GM12878 (cell line): ENCODE measurements at regions not wholly inside any gene's neighbourhood (a gene's known extent, or its start where the extent isn't known, plus 50 kb on each side); places are given as distances from the start of the nearest gene placed in this dataset.

ENCODE experiments used
- ATAC-seq: fragments of 200-7000 bp; cut with Tn5 transposase; 3 replicates; pipeline ENCODE4 v1.9.1; 2020; ENCODE audit warnings: mild to moderate bottlenecking, moderate library complexity
- BruUV-seq: library from RNA; stranded (reverse); fragments of 400-500 nt; replicated peaks from 2 replicates; lab custom pipeline; 2021; lab: Mats Ljungman, UMichigan
- CTCF ChIA-PET: fragments of 300-600 bp; sonication (Branson Sonifier 250); formaldehyde crosslinking; extraction: SDS; loops from one replicate; lab custom pipeline; 2021; ENCODE audit warnings: inconsistent platforms; lab: Yijun Ruan, JAX
- POLR2A ChIA-PET: fragments of 350-600 bp; formaldehyde crosslinking; extraction: SDS; loops from one replicate; lab custom pipeline; 2021; ENCODE audit warnings: inconsistent platforms; lab: Charles Lee
- RAD21 ChIA-PET: fragments of 300-600 bp; sonication (Branson Sonifier 250); formaldehyde crosslinking; loops from one replicate; lab custom pipeline; 2023; ENCODE audit warnings: antibody characterized with exemption; ENCODE audit not compliant: unreplicated experiment; lab: Charles Lee
- SMC1A ChIA-PET: fragments of 300-600 bp; sonication (Branson Sonifier 250); formaldehyde crosslinking; loops from one replicate; lab custom pipeline; 2023; ENCODE audit not compliant: unreplicated experiment, uncharacterized antibody; lab: Charles Lee
- DNase-seq: peaks from one replicate; pipeline ENCODE4 v3.0.0-alpha.2; 2011; ENCODE audit warnings: low read depth, low spot score
- FAIRE-seq: peaks from 3 replicates; lab custom pipeline; 2011; peaks lifted over from hg19 to GRCh38; lab: Jason Lieb, UNC
- H2AFZ ChIP-seq: 2 replicates; pipeline ENCODE4 v1.6.0; 2011; ENCODE audit warnings: low read depth, low read length, control low read depth; ENCODE audit not compliant: control insufficient read depth
- H3K27ac ChIP-seq: 2 replicates; pipeline ENCODE4 v1.5.1; 2011; ENCODE audit warnings: control low read depth; ENCODE audit not compliant: control insufficient read depth, insufficient read depth
- H3K27me3 ChIP-seq, 2 experiments: replicated peaks in 1 of 2; 2 replicates each; pipeline versions ENCODE4 v1.6.0 to v1.6.1; 2011; ENCODE audit warnings: low read length in 1 of 2; ENCODE audit not compliant: control insufficient read depth in 2 of 2, insufficient read depth in 2 of 2
- H3K36me3 ChIP-seq, 2 experiments: 2 replicates each; pipeline ENCODE4 v1.5.1; 2011; ENCODE audit warnings: low read length in 1 of 2; ENCODE audit not compliant: control insufficient read depth in 2 of 2, insufficient read depth in 2 of 2
- H3K4me1 ChIP-seq: 2 replicates; pipeline ENCODE4 v1.6.1; 2011; ENCODE audit warnings: mild to moderate bottlenecking, low read length, moderate library complexity, mixed read lengths; ENCODE audit not compliant: control insufficient read depth, insufficient read depth
- H3K4me2 ChIP-seq: 2 replicates; pipeline ENCODE4 v1.6.0; 2011; ENCODE audit warnings: control low read depth; ENCODE audit not compliant: control insufficient read depth, insufficient read depth
- H3K4me3 ChIP-seq: fragments of 200-600 bp; sonication (generic); 2 replicates; pipeline ENCODE4 v1.5.1; 2016
- H3K79me2 ChIP-seq: 2 replicates; pipeline ENCODE4 v1.6.0; 2011; ENCODE audit warnings: low read length; ENCODE audit not compliant: control insufficient read depth, insufficient read depth
- H3K9ac ChIP-seq: 2 replicates; pipeline ENCODE4 v1.8.0; 2011; ENCODE audit warnings: low read length, control low read depth, mixed read lengths; ENCODE audit not compliant: control insufficient read depth, insufficient read depth
- H3K9me3 ChIP-seq: replicated peaks from 3 replicates; pipeline ENCODE4 v1.5.1; 2011; ENCODE audit warnings: mild to moderate bottlenecking, low read length; ENCODE audit not compliant: control insufficient read depth, insufficient read depth
- H4K20me1 ChIP-seq: 2 replicates; pipeline ENCODE4 v1.6.0; 2011; ENCODE audit not compliant: control insufficient read depth, insufficient read depth
- BMI1 ChIP-seq: fragments of 450-650 bp; IDR thresholded peaks from 2 replicates; pipeline ENCODE4 v1.6.1; 2016; ENCODE audit warnings: mild to moderate bottlenecking, moderate library complexity, borderline replicate concordance
- ETV6 ChIP-seq, 2 experiments: fragments of 450-650 bp in 1 of 2; IDR thresholded peaks in 1 of 2; conservative IDR thresholded peaks in 1 of 2; 2 replicates each; pipeline ENCODE4 v1.6.1; 2014; ENCODE audit warnings: antibody characterized with exemption in 1 of 2, borderline replicate concordance in 1 of 2, low read depth in 1 of 2, mild to moderate bottlenecking in 1 of 2, moderate library complexity in 1 of 2
- FOXK2 ChIP-seq: fragments of 450-650 bp; IDR thresholded peaks from 2 replicates; pipeline ENCODE4 v1.6.1; 2017; ENCODE audit warnings: mild to moderate bottlenecking, moderate library complexity
- GATAD2B ChIP-seq: fragments of 450-650 bp; conservative IDR thresholded peaks from 2 replicates; pipeline ENCODE4 v1.6.1; 2017; ENCODE audit warnings: low read depth, mild to moderate bottlenecking, moderate library complexity
- MXI1 ChIP-seq: fragments of 150-350 bp; IDR thresholded peaks from 2 replicates; pipeline ENCODE4 v1.6.1; 2011; ENCODE audit warnings: low read depth, mild to moderate bottlenecking, inconsistent platforms, low read length, improper control_type of control experiment
- NFYA ChIP-seq: IDR thresholded peaks from 2 replicates; pipeline ENCODE4 v1.6.1; 2011; ENCODE audit warnings: low read depth, mild to moderate bottlenecking, low read length, improper control_type of control experiment, borderline replicate concordance
- SREBF2 ChIP-seq: IDR thresholded peaks from 2 replicates; pipeline ENCODE4 v1.6.1; 2012; ENCODE audit warnings: mild to moderate bottlenecking, low read length
- STAT1 ChIP-seq: fragments of 450-650 bp; conservative IDR thresholded peaks from 2 replicates; pipeline ENCODE4 v1.6.1; 2014; ENCODE audit warnings: antibody characterized with exemption, mild to moderate bottlenecking
- TCF7 ChIP-seq: IDR thresholded peaks from 2 replicates; pipeline ENCODE4 v1.6.1; 2014; ENCODE audit warnings: antibody characterized with exemption, borderline replicate concordance
- WGBS: methylation state at CpG from one replicate; pipeline ENCODE4 v1.1.6; 2016; ENCODE audit warnings: low lambda C conversion rate; ENCODE audit not compliant: insufficient replicate concordance, insufficient coverage; ENCODE audit errors: missing lambda C conversion rate; 5-methylcytosine and 5-hydroxymethylcytosine counted together
- in situ Hi-C: fragments of 300-500 bp; cut with MboI; formaldehyde crosslinking; loops from 9 replicates; pipeline ENCODE4 v1.14.3; 2018; ENCODE audit warnings: mixed read lengths
- intact Hi-C: fragments of 100-400 bp; cut with micrococcal nuclease; formaldehyde crosslinking; loops from one replicate; pipeline ENCODE4 v1.14.2; 2022; ENCODE audit not compliant: unreplicated experiment
- TF ChIP-seq, protein P1 (sequence below): fragments of 450-650 bp; IDR thresholded peaks from 2 replicates; pipeline ENCODE4 v1.6.1; 2018; ENCODE audit warnings: borderline replicate concordance, mild to moderate bottlenecking; ENCODE audit not compliant: partially characterized antibody
- TF ChIP-seq, protein P2 (sequence below): fragments of 150-350 bp; IDR thresholded peaks from 2 replicates; pipeline ENCODE4 v1.6.1; 2016; ENCODE audit warnings: low read depth, low read length
- TF ChIP-seq, protein P3 (sequence below): fragments of 150-350 bp; IDR thresholded peaks from 2 replicates; pipeline ENCODE4 v1.6.1; 2014; ENCODE audit warnings: mild to moderate bottlenecking, low read depth, low read length
- TF ChIP-seq, protein P4 (sequence below): fragments of 450-650 bp; IDR thresholded peaks from 2 replicates; pipeline ENCODE4 v1.6.1; 2017; ENCODE audit warnings: mild to moderate bottlenecking, moderate library complexity

DNA sequence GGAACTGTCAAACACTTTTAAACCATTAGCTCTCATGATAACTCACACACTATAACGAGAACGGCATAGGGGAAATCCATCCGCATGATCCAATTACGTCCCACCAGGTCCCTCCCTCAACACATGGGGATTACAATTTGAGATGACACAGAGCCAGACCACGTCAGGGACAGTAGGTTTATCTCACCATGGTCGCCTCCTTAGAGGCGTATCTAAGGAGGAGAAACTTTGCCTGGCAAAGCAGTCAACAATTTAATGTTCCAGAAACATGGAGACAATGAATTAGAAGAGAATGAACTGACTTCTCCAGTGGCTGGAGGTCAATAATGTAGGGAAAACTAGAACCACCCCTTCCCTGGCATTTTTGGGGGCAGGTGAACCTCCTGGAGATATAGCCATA lies 488.4 kb upstream of the AUTS2 start:
- Histone ChIP-seq H3K4me3 (no peak overlapping the region), H3K9me3 (no peaks in the 10 kb centered on the region; the same call in 2 of the 3 replicates), H3K4me1 (no peaks in the 10 kb centered on the region), H2AFZ (no peak overlapping the region), H3K9ac (no peak overlapping the region), H3K36me3 (no peaks in the 10 kb centered on the region), H3K27ac (no peak overlapping the region), H3K4me2 (no peak overlapping the region), H4K20me1 (no peaks in the 10 kb centered on the region), H3K79me2 (no peaks in the 10 kb centered on the region), H3K27me3 (no peaks in the 10 kb centered on the region)
- FAIRE-seq (no peak), DNase-seq (no peak), ATAC-seq (no peak)
- no TSS peak for BruUV-seq
- in situ Hi-C loops, result no loop called here
- SMC1A ChIA-PET, result no interaction called here
- intact Hi-C loops, result no loop called here
- WGBS, result 40% methylated on average over 7 of the region's 7 CpGs
- POLR2A ChIA-PET, result no interaction called here
- RAD21 ChIA-PET, result no interaction called here
- CTCF ChIA-PET, result no interaction called here
- TF ChIP-seq NFYA, result no peak
- TF ChIP-seq, protein P1, sequence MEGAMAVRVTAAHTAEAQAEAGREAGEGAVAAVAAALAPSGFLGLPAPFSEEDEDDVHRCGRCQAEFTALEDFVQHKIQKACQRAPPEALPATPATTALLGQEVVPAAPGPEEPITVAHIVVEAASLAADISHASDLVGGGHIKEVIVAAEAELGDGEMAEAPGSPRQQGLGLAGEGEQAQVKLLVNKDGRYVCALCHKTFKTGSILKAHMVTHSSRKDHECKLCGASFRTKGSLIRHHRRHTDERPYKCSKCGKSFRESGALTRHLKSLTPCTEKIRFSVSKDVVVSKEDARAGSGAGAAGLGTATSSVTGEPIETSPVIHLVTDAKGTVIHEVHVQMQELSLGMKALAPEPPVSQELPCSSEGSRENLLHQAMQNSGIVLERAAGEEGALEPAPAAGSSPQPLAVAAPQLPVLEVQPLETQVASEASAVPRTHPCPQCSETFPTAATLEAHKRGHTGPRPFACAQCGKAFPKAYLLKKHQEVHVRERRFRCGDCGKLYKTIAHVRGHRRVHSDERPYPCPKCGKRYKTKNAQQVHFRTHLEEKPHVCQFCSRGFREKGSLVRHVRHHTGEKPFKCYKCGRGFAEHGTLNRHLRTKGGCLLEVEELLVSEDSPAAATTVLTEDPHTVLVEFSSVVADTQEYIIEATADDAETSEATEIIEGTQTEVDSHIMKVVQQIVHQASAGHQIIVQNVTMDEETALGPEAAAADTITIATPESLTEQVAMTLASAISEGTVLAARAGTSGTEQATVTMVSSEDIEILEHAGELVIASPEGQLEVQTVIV, result no peak
- TF ChIP-seq, protein P2, sequence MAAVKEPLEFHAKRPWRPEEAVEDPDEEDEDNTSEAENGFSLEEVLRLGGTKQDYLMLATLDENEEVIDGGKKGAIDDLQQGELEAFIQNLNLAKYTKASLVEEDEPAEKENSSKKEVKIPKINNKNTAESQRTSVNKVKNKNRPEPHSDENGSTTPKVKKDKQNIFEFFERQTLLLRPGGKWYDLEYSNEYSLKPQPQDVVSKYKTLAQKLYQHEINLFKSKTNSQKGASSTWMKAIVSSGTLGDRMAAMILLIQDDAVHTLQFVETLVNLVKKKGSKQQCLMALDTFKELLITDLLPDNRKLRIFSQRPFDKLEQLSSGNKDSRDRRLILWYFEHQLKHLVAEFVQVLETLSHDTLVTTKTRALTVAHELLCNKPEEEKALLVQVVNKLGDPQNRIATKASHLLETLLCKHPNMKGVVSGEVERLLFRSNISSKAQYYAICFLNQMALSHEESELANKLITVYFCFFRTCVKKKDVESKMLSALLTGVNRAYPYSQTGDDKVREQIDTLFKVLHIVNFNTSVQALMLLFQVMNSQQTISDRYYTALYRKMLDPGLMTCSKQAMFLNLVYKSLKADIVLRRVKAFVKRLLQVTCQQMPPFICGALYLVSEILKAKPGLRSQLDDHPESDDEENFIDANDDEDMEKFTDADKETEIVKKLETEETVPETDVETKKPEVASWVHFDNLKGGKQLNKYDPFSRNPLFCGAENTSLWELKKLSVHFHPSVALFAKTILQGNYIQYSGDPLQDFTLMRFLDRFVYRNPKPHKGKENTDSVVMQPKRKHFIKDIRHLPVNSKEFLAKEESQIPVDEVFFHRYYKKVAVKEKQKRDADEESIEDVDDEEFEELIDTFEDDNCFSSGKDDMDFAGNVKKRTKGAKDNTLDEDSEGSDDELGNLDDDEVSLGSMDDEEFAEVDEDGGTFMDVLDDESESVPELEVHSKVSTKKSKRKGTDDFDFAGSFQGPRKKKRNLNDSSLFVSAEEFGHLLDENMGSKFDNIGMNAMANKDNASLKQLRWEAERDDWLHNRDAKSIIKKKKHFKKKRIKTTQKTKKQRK, result no peak
- TF ChIP-seq MXI1, result no peak
- no peak for TF ChIP-seq GATAD2B
- TF ChIP-seq, protein P3, sequence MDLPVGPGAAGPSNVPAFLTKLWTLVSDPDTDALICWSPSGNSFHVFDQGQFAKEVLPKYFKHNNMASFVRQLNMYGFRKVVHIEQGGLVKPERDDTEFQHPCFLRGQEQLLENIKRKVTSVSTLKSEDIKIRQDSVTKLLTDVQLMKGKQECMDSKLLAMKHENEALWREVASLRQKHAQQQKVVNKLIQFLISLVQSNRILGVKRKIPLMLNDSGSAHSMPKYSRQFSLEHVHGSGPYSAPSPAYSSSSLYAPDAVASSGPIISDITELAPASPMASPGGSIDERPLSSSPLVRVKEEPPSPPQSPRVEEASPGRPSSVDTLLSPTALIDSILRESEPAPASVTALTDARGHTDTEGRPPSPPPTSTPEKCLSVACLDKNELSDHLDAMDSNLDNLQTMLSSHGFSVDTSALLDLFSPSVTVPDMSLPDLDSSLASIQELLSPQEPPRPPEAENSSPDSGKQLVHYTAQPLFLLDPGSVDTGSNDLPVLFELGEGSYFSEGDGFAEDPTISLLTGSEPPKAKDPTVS, result no peak
- TF ChIP-seq FOXK2, result no peak
- no peak for TF ChIP-seq ETV6 (conservative IDR thresholded peaks at IDR 0.05 in 1 of 2, IDR thresholded peaks at IDR 0.05 in 1 of 2; ENCODE audit: borderline replicate concordance in 1 of 2, low read depth in 1 of 2)
- TF ChIP-seq, protein P4, sequence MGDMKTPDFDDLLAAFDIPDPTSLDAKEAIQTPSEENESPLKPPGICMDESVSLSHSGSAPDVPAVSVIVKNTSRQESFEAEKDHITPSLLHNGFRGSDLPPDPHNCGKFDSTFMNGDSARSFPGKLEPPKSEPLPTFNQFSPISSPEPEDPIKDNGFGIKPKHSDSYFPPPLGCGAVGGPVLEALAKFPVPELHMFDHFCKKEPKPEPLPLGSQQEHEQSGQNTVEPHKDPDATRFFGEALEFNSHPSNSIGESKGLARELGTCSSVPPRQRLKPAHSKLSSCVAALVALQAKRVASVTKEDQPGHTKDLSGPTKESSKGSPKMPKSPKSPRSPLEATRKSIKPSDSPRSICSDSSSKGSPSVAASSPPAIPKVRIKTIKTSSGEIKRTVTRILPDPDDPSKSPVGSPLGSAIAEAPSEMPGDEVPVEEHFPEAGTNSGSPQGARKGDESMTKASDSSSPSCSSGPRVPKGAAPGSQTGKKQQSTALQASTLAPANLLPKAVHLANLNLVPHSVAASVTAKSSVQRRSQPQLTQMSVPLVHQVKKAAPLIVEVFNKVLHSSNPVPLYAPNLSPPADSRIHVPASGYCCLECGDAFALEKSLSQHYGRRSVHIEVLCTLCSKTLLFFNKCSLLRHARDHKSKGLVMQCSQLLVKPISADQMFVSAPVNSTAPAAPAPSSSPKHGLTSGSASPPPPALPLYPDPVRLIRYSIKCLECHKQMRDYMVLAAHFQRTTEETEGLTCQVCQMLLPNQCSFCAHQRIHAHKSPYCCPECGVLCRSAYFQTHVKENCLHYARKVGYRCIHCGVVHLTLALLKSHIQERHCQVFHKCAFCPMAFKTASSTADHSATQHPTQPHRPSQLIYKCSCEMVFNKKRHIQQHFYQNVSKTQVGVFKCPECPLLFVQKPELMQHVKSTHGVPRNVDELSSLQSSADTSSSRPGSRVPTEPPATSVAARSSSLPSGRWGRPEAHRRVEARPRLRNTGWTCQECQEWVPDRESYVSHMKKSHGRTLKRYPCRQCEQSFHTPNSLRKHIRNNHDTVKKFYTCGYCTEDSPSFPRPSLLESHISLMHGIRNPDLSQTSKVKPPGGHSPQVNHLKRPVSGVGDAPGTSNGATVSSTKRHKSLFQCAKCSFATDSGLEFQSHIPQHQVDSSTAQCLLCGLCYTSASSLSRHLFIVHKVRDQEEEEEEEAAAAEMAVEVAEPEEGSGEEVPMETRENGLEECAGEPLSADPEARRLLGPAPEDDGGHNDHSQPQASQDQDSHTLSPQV, result no peak
- no peak for TF ChIP-seq STAT1
- no peak for TF ChIP-seq BMI1
- TF ChIP-seq SREBF2, result no peak
- TF ChIP-seq TCF7, result no peak
